ENCODE measurements at regions not wholly inside any gene's neighbourhood (a gene's known extent, or its start where the extent isn't known, plus 50 kb on each side); places are given as distances from the start of the nearest gene placed in this dataset.

GRCh38 chr4:14302021-14302420, 674.5 kb upstream of the BOD1L1 start:
- DNase-seq (ENCODE audit: low read depth in 2 of 2), result no peak

DNA sequence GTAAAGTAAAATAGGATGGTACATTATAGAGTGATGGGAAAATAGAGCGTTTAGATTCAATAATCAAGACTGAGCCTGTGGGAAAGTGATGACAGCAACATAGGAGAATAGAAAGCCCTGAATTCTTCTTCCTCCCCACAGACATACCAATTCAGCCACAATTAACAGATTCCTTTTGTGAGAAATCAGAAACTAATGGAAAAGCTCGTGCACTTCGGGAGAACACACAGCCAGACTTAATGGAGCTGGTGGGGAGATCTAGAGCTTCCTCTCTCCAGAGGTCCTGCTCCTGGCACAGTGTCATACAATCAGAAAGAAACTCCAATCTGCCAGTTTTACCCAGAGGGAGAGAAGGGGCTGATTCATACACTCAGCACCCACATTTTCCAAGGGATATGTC, 676.3 kb upstream of the BOD1L1 start:
- no peak for DNase-seq (ENCODE audit: low read depth in 2 of 2)

GRCh38 chr4:14308229-14308651, 680.7 kb upstream of the BOD1L1 start:
- DNase-seq (ENCODE audit: low read depth in 2 of 2), result no peak

DNA sequence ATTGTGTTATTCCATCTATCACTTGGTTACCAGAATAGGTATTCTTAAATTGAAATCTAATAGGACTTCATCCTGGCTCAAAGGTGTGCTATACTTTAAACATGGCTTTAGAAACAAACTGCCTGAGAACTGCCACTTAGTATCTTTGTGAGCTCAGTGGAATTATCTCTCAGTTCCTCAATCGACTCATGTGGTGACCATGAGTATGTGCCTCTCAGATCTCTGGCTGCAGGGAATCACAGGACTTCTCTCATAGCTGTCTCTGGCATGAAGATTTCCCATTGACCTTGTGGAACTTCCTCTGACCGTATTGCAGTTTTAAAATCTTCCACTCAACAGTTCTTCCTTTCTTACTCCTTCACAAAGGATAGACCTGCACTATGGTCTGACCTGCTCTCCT, 681.9 kb upstream of the BOD1L1 start:
- DNase-seq (ENCODE audit: low read depth in 2 of 2), result no peak

- DNase-seq (ENCODE audit: low read depth in 2 of 2), result no peak
These were observed 686.2 kb upstream of the BOD1L1 start for GRCh38 chr4:14313757-14314156.

DNA sequence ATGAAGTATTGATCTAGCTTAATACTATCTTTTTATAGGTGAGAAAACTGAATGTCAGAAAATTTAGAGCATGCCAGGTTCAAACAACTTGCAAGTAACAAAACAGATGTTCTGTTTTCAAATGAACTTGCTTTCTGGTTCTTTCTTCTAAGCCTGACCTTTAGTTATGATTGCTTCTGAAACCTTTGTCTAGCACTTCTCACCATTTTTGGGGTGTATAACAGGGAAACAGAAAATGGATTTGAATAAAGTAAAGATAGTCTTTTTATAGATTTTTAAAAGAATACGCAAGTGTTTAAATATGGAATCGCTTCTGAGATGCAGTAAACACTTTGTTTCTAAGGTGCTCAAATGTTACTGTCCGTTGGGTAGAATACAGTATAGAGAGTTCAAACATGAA, 687.2 kb upstream of the CPEB2 start:
- DNase-seq (ENCODE audit: low read depth in 2 of 2), result no peak

GRCh38 chr4:14317351-14317750, 684.9 kb upstream of the CPEB2 start:
- DNase-seq (ENCODE audit: low read depth in 2 of 2), result no peak

DNA sequence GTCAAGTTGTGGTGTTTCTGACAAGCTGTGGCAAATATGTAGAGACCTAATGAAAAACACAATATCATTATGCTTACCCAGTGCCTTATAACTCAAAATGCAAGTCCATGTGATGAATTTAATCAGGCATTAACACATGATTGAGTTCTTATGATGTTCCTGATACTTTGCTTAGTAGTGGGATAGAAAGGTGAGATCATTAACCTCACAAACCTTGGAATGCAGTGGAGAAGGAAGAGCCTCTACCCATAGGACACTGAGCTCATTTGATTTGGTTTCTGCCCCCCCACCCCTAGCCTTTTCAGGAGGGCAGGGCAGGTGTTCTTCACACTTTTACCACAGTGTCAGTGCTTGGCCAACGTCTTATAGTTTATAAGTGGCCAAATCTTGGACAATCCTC, 683.6 kb upstream of the CPEB2 start:
- DNase-seq (ENCODE audit: low read depth in 2 of 2), result no peak

DNA sequence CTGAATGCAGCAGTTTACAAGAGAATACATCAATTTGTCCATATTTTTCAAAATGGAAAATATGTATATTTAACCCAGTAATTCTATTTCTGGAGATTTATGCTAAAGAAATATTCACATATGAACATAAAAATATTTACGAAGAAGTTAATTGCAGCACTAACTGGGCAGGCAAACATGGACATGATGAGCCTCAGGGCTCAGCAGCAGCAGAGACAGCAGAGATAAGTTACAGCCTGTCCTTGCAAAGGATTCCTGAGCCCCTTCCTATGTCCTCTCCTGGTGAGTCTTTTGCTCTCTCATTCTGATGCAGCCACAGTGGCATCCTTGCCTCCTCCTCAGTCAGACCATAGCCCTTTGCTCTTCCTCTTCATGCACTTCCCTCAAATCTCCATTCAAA, 680.6 kb upstream of the CPEB2 start:
- no peak for DNase-seq (ENCODE audit: low read depth in 2 of 2)

- no peak for DNase-seq (ENCODE audit: low read depth in 2 of 2)
These were observed 679.1 kb upstream of the CPEB2 start for GRCh38 chr4:14323191-14323590.

DNA sequence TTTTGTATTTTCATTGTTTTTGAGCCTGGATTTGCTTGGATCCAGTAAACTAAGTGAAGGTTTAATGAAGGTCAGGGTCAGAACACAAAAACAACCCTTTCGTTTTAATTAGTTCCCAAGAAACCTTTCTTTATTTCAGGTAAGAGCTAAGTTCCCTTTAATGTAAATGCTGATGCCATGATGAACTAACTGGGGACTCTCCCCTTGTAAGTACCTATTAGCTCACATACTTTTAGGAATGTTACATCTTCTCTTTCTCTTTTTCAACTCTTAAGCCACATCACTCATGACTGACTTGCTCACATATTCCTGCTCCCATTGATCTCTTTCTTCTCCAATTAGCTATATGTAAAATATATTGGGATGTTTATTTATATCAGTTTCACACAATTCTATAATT, 673.1 kb upstream of the CPEB2 start:
- DNase-seq (ENCODE audit: low read depth in 2 of 2), result no peak

GRCh38 chr4:14333616-14334015, 668.7 kb upstream of the CPEB2 start:
- DNase-seq (ENCODE audit: low read depth in 2 of 2), result no peak

DNA sequence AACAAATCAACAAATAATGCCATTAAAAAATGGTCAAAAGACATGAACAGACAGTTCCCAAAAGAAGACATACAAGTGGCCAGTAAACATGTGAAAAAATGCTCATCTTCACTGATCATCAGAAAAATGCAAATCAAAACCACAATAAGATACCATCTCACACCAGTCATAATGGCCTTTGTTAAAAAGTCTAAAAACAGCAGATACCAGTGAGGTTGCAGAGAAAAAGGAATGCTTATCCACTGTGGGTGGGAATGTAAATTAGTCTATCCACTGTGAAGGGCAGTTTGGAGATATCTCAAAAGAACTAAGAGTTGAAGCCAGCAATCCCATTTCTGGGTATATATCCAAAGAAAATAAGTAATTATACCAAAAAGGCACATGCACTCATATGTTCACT, 668.1 kb upstream of the CPEB2 start:
- DNase-seq (ENCODE audit: low read depth in 2 of 2), result no peak

GRCh38 chr4:14335872-14336271, 666.4 kb upstream of the CPEB2 start:
- DNase-seq (ENCODE audit: low read depth in 2 of 2), result no peak

- DNase-seq (ENCODE audit: low read depth in 2 of 2), result no peak
These were observed 665.6 kb upstream of the CPEB2 start for GRCh38 chr4:14336656-14337055.

- no peak for DNase-seq (ENCODE audit: low read depth in 2 of 2)
These were observed 664.2 kb upstream of the CPEB2 start for GRCh38 chr4:14337892-14338584.

GRCh38 chr4:14338585-14339265, 663.6 kb upstream of the CPEB2 start:
- DNase-seq (ENCODE audit: low read depth in 2 of 2), result no peak

GRCh38 chr4:14339715-14340114, 662.6 kb upstream of the CPEB2 start:
- DNase-seq (ENCODE audit: low read depth in 2 of 2), result no peak

- no peak for DNase-seq (ENCODE audit: low read depth in 2 of 2)
These were observed 662.0 kb upstream of the CPEB2 start for GRCh38 chr4:14340321-14340720.

GRCh38 chr4:14343961-14344360, 658.3 kb upstream of the CPEB2 start:
- DNase-seq (ENCODE audit: low read depth in 2 of 2), result no peak

- no peak for DNase-seq (ENCODE audit: low read depth in 2 of 2)
These were observed 656.9 kb upstream of the CPEB2 start for GRCh38 chr4:14345356-14345775.

DNA sequence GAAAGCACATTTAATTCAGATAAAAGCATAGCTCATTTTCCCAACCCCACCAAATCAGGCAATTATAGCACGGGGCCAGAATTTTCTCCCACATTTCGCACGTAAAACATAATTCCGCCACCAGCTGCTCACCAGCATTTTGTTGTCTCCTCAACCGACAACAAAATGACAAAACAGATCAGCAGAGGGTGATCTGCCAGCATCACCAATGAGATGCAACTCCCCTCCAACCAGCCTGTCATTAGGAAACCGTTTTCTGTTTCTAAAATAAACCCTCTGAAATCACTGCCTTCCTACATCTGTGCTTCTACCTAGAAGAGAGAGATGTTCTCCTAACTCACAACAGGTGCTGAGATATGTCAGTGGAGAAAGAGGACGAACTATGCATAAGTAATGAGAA, 654.8 kb upstream of the CPEB2 start:
- DNase-seq (ENCODE audit: low read depth in 2 of 2), result no peak

GRCh38 chr4:14348506-14348905, 653.8 kb upstream of the CPEB2 start:
- DNase-seq (ENCODE audit: low read depth in 2 of 2), result no peak

Measured in fibroblast of skin of left quadriceps (primary cell).